Neuronal stem cell (in vitro differentiated cells): ENCODE measurements at regions not wholly inside any gene's neighbourhood (a gene's known extent, or its start where the extent isn't known, plus 50 kb on each side); places are given as distances from the start of the nearest gene placed in this dataset.
"Not testable (repeated sequence)": the region's sequence is repeated elsewhere in the genome, so short reads cannot be mapped to it uniquely, and the experiment has no call there.

Experiments
- DNase-seq: peaks from one replicate; pipeline ENCODE4 v3.0.0-alpha.2; 2013; ENCODE audit warnings: low spot score
- H2AFZ ChIP-seq: one replicate; pipeline ENCODE4 v1.6.1; 2013; ENCODE audit warnings: mild to moderate bottlenecking, low read length, inconsistent platforms
- H2AK5ac ChIP-seq: 2 replicates; pipeline ENCODE4 v1.6.1; 2013; ENCODE audit warnings: low read depth, mild to moderate bottlenecking, inconsistent platforms, low read length, moderate library complexity, mixed read lengths
- H2BK120ac ChIP-seq: 2 replicates; pipeline ENCODE4 v1.6.1; 2013; ENCODE audit warnings: low read depth, mild to moderate bottlenecking, inconsistent platforms, low read length, moderate library complexity, mixed read lengths
- H2BK12ac ChIP-seq: one replicate; pipeline ENCODE4 v1.6.1; 2013; ENCODE audit warnings: low read length, inconsistent platforms
- H2BK15ac ChIP-seq: 2 replicates; pipeline ENCODE4 v1.6.1; 2013; ENCODE audit warnings: mild to moderate bottlenecking, low read length, inconsistent platforms, mixed read lengths
- H2BK5ac ChIP-seq: one replicate; pipeline ENCODE4 v1.6.1; 2013; ENCODE audit warnings: inconsistent platforms, mild to moderate bottlenecking, low read length, moderate library complexity
- H3K14ac ChIP-seq: one replicate; pipeline ENCODE4 v1.6.1; 2013; ENCODE audit warnings: low read length, inconsistent platforms
- H3K18ac ChIP-seq: 2 replicates; pipeline ENCODE4 v1.6.1; 2013; ENCODE audit warnings: low read length, inconsistent platforms
- H3K23ac ChIP-seq: 2 replicates; pipeline ENCODE4 v1.6.1; 2013; ENCODE audit warnings: low read depth, mild to moderate bottlenecking, mixed read lengths, low read length, inconsistent platforms; ENCODE audit not compliant: poor library complexity
- H3K27ac ChIP-seq: replicated peaks from 3 replicates; pipeline ENCODE4 v1.5.1; 2013; ENCODE audit warnings: low read length, inconsistent platforms
- H3K27me3 ChIP-seq, 3 experiments: 2 replicates each; pipeline ENCODE4 v1.6.1; 2013; ENCODE audit warnings: low read length in 3 of 3, mild to moderate bottlenecking in 2 of 3, inconsistent platforms in 1 of 3, low read depth in 1 of 3, mixed read lengths in 1 of 3, moderate library complexity in 1 of 3; ENCODE audit not compliant: control insufficient read depth in 3 of 3, insufficient read depth in 3 of 3
- H3K36me3 ChIP-seq, 2 donors: replicated peaks in 1 of 2; 2 replicates each; pipeline ENCODE4 v1.6.1; 2013; ENCODE audit warnings: low read length in 2 of 2; ENCODE audit not compliant: control insufficient read depth in 2 of 2, insufficient read depth in 2 of 2
- H3K4ac ChIP-seq: 2 replicates; pipeline ENCODE4 v1.6.1; 2013; ENCODE audit warnings: inconsistent platforms, mild to moderate bottlenecking, low read length, moderate library complexity
- H3K4me1 ChIP-seq, 2 donors: 1 replicate in 1 of 2; 2 replicates in 1 of 2; pipeline ENCODE4 v1.6.1; 2013; ENCODE audit warnings: low read length in 2 of 2, low read depth in 1 of 2; ENCODE audit not compliant: control insufficient read depth in 2 of 2, insufficient read depth in 1 of 2
- H3K4me2 ChIP-seq: one replicate; pipeline ENCODE4 v1.6.1; 2013; ENCODE audit warnings: mild to moderate bottlenecking, low read length, inconsistent platforms; ENCODE audit not compliant: insufficient read depth, poor library complexity, severe bottlenecking
- H3K4me3 ChIP-seq, 2 donors: 2 replicates each; pipeline ENCODE4 v1.5.1; 2013; ENCODE audit warnings: low read length in 2 of 2, mild to moderate bottlenecking in 2 of 2, inconsistent platforms in 1 of 2, moderate library complexity in 1 of 2
- H3K79me1 ChIP-seq: one replicate; pipeline ENCODE4 v1.6.1; 2013; ENCODE audit warnings: low read depth, mild to moderate bottlenecking, inconsistent platforms, low read length, moderate library complexity
- H3K9ac ChIP-seq: one replicate; pipeline ENCODE4 v1.6.1; 2013; ENCODE audit warnings: mild to moderate bottlenecking, low read depth, low read length, inconsistent platforms; ENCODE audit not compliant: poor library complexity
- H3K9me3 ChIP-seq, 2 donors: replicated peaks in 1 of 2; 2 replicates each; pipeline versions ENCODE3 to v1.6.1; 2013; ENCODE audit warnings: low read length in 2 of 2, mild to moderate bottlenecking in 2 of 2, inconsistent platforms in 1 of 2, low read depth in 1 of 2, mixed read lengths in 1 of 2, moderate library complexity in 1 of 2; ENCODE audit not compliant: control insufficient read depth in 2 of 2, insufficient read depth in 1 of 2
- H4K8ac ChIP-seq: one replicate; pipeline ENCODE4 v1.6.1; 2013; ENCODE audit warnings: low read depth, mild to moderate bottlenecking, inconsistent platforms, low read length, moderate library complexity
- H4K91ac ChIP-seq: one replicate; pipeline ENCODE4 v1.6.1; 2013; ENCODE audit warnings: low read length, low read depth, mild to moderate bottlenecking, inconsistent platforms; ENCODE audit not compliant: poor library complexity
- WGBS, 2 donors: extraction: QIAGEN DNeasy Blood & Tissue Kit; methylation state at CpG; one replicate each; pipeline ENCODE4 v1.1.7; 2013; ENCODE audit warnings: missing lambda C conversion rate in 2 of 2, mixed read lengths in 1 of 2; ENCODE audit not compliant: insufficient read length in 2 of 2, insufficient replicate concordance in 1 of 2; ENCODE audit errors: extremely low coverage in 2 of 2; 5-methylcytosine and 5-hydroxymethylcytosine counted together

DNA sequence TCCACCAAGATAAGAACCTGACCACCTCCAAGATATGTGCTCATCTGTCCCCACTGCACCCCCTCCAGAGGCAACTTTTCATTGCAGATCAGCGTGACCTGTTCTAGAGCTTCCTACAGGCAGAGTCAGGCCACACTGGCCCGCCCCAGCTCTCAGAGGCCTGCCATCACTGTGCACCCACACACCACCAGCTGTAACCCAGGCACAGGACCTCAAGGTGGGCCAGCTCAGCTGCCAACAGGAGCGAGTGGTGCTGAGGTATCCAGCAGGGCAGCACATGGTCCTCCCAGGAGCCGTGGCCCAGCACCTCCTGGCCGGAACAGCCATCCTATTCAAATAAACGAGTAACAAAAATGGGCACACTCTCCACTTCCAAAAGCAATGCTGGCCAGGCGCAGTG, 189.9 kb upstream of the FOXD4L5 start:
- H2BK15ac ChIP-seq, H3K36me3 ChIP-seq, H2AFZ ChIP-seq, H3K27ac ChIP-seq, H3K4me2 ChIP-seq, H3K27me3 ChIP-seq, H2BK12ac ChIP-seq, H3K79me1 ChIP-seq, H3K4me1 ChIP-seq, H3K4me3 ChIP-seq, H2BK120ac ChIP-seq, H4K8ac ChIP-seq, H3K14ac ChIP-seq, H3K9ac ChIP-seq, H2BK5ac ChIP-seq, H4K91ac ChIP-seq, DNase-seq, H3K9me3 ChIP-seq, H3K18ac ChIP-seq, H2AK5ac ChIP-seq, H3K4ac ChIP-seq, H3K23ac ChIP-seq: not testable (repeated sequence)
- no CpG with 5 or more reads among the region's 7 CpGs for whole genome bisulfite sequencing, 2 donors

DNA sequence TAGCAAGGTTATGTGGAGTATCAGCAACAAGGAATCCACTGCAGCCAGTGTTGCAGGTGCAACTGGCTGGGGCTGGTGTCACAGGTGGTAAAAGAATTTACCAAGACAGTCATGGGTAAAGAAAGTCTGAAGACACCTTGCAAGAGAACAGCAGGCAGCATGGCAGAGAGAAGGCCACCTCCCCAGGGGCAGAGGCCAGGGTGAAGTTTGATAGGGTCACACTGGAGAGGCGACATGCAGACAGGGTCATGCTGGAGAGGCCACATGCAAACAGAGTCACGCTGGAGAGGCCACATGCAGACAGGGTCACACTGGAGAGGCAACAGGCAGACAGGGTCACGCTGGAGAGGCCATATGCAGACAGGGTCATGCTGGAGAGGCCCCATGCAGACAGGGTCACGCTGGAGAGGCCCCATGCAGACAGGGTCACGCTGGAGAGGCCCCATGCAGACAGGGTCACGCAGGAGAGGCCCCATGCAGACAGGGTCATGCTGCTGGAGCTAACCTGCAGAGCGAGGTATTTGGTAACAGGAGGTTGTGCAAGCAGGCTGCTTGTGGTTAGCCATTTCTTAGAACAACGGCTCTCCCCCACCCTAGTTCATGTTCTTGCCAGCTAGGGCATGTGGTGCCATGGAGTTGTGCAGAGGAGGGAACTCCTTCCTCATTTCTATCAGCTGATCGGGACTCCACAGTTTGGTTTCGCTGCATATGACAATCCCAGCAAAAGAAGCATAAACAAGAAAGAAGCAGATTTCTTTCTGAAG, 188.2 kb upstream of the FOXD4L5 start:
- H2BK15ac ChIP-seq, H2AFZ ChIP-seq, H2BK12ac ChIP-seq, DNase-seq, H3K9ac ChIP-seq, H3K27me3 ChIP-seq, H3K4me1 ChIP-seq, H3K14ac ChIP-seq, H3K4ac ChIP-seq, H4K91ac ChIP-seq, H2BK5ac ChIP-seq, H3K4me2 ChIP-seq, H3K4me3 ChIP-seq, H2BK120ac ChIP-seq, H3K23ac ChIP-seq, H3K18ac ChIP-seq, H4K8ac ChIP-seq, H3K9me3 ChIP-seq, H2AK5ac ChIP-seq, H3K79me1 ChIP-seq, H3K36me3 ChIP-seq, H3K27ac ChIP-seq: not testable (repeated sequence)
- no CpG with 5 or more reads among the region's 10 CpGs for WGBS, 2 donors

DNA sequence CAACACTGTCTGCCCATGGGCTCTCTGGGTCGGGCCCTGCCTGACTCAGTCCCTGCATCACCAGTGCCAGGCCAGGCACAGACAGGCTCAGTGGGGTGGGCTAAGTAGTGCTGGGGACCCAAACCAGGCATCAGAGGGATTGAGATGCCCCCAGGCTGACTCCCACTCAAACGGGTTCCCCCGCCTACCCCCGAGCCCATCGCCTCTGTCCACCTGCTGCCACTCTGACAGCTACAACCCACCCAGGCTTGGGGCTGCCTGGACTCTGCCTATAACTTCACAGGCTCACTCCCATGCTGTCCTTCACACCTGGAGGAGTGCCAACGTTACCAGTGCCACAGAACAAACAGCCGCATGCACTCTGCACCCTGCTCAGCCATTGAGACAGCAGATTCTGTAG, 186.1 kb upstream of the FOXD4L5 start:
- not testable (repeated sequence) for H3K4me2 ChIP-seq, H3K4me1 ChIP-seq

GRCh38 chr9:65466911-65467734, 182.1 kb upstream of the FOXD4L5 start:
- WGBS, 2 donors = no CpG with 5 or more reads among the region's 55 CpGs
- not testable (repeated sequence) for H3K79me1 ChIP-seq, H4K91ac ChIP-seq, H3K4me3 ChIP-seq, H3K27me3 ChIP-seq, H2BK5ac ChIP-seq, H2BK12ac ChIP-seq, H3K14ac ChIP-seq, H2AFZ ChIP-seq, H3K4me2 ChIP-seq, H3K36me3 ChIP-seq, H3K18ac ChIP-seq, H2AK5ac ChIP-seq, H3K27ac ChIP-seq, H3K9ac ChIP-seq, H3K23ac ChIP-seq, H2BK15ac ChIP-seq, H3K4ac ChIP-seq, H2BK120ac ChIP-seq, H4K8ac ChIP-seq, H3K4me1 ChIP-seq, H3K9me3 ChIP-seq, DNase-seq

More for the DNA sequence above, 186.1 kb upstream of the FOXD4L5 start:
- H3K36me3 ChIP-seq, H3K18ac ChIP-seq, H2BK15ac ChIP-seq, H3K27ac ChIP-seq, H2BK5ac ChIP-seq, H3K14ac ChIP-seq, H2BK120ac ChIP-seq, H3K4me3 ChIP-seq, H3K79me1 ChIP-seq, H4K8ac ChIP-seq, H3K23ac ChIP-seq, H3K9ac ChIP-seq, H3K4ac ChIP-seq, H3K9me3 ChIP-seq, H2AFZ ChIP-seq, H2AK5ac ChIP-seq, H4K91ac ChIP-seq, DNase-seq, H2BK12ac ChIP-seq, H3K27me3 ChIP-seq: not testable (repeated sequence)
- WGBS, 2 donors = no CpG with 5 or more reads among the region's 7 CpGs
